COLO668 (cell line): ENCODE measurements at regions not wholly inside any gene's neighbourhood (a gene's known extent, or its start where the extent isn't known, plus 50 kb on each side); places are given as distances from the start of the nearest gene placed in this dataset.

Experiments used
- DNase-seq: peaks from one replicate; lab custom pipeline; 2025; ENCODE audit not compliant: unreplicated experiment; lab: John Stamatoyannopoulos, UW

GRCh38 chr13:99053636-99054233 lies 75.9 kb upstream of the DOCK9 start:
- DNase-seq: no peak

- DNase-seq: no peak
These were observed 77.4 kb upstream of the DOCK9 start for GRCh38 chr13:99055281-99055680.

- DNase-seq: no peak
These were observed 77.9 kb upstream of the DOCK9 start for GRCh38 chr13:99055735-99056134.

DNA sequence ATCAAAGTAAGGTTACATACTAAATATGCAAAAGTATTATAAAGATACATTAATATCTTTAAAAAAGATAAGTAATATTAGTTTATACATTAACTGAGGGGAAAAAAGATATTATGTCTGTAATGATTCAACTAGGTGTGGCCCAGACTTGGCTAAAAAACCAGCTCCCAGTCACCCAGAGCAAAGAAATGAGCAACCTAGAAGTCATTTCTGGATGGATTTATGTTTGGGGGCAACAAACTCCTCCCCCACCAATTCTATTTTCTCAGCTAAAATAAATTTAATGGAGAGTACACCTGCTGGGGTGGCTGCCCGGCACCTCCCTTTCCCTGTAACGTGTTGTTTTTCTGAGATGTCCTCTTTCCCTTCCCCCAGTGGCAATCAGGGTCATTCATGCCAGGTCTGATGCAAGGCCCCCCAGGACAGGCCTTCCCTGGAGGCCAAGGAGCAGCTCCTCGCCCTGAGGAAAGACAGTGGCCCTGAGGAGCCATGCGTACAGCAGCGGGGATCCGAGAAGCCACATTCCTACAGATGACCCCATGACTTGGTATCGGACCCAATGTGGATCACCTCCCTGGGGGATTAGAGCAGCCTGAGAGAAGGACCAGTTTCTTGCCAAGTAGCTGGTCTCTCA lies 78.6 kb upstream of the DOCK9 start:
- no peak for DNase-seq

GRCh38 chr13:99057310-99057975 lies 79.6 kb upstream of the DOCK9 start:
- DNase-seq: no peak

- no peak for DNase-seq
These were observed 80.9 kb upstream of the DOCK9 start for GRCh38 chr13:99058527-99059495.

DNA sequence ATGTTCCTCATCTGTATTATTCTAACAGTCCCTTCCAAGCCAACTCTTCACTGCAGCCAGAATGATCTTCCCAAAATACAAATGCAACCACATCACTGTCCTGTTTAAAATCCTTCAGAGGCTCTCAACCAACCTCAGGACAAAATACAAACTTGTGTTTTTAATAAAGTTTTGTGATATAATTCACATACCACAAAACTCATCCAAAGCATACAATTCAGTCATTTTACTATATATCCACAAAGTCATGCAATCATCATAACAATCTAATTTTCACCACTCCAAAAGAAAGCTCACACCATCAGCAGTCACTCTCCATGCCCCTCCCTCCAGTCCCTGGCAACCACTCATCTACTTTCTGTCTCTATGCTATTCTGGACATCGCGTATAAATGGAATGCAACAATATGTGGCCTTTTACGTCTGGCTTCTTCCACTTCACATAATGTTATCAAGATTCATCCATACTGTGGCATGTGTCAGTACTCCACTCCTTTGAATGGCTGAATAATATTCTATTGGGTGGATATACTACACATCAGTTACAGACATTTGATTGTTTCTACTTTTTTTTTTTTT lies 81.7 kb upstream of the DOCK9 start:
- no peak for DNase-seq

DNA sequence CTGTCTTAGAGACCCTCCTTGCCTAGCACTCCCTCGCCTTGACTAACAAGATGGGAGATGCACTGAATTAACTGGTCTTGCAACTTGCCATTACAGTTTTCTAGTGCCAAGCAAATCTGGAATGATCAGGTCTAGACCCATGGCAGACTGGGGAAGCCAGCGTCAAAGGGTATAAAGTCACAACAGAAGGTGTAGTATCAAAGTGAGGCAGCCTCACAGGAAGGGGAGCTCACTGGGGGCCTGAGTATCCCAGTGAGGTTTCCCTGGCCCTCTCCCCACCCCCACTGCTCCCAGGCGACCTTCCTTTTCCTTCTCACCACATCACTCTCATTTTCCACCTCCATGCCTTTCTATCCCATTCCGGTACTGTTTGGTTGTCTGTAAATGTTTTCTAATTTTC lies 83.5 kb upstream of the DOCK9 start:
- no peak for DNase-seq

GRCh38 chr13:99062593-99062992 lies 84.7 kb upstream of the DOCK9 start:
- DNase-seq: peak; percentile 53

GRCh38 chr13:99063178-99063577 lies 85.3 kb upstream of the DOCK9 start:
- DNase-seq: no peak

DNA sequence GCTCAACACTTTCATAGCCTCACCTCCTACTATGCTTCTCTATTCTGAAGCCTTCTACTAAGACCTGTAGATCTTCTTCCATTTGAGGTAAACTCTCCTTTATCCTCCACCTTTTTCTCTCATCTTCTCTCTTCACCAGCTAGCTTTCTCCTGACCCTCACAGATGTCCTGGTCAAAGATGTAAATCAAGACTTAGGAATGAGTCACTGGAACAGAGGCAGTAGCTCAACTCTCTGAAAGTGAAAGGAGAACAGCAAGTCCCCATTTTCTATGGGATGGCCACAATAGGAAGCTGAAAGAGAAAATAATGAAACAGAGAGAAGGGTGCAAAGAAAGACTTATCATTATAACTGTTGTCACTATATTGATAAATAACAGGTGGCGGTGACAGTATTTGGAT lies 86.1 kb upstream of the DOCK9 start:
- DNase-seq: no peak

- no peak for DNase-seq
These were observed 86.9 kb upstream of the DOCK9 start for GRCh38 chr13:99064624-99065234.

GRCh38 chr13:99065235-99066015 lies 87.6 kb upstream of the DOCK9 start:
- no peak for DNase-seq

- no peak for DNase-seq
These were observed 88.4 kb upstream of the DOCK9 start for GRCh38 chr13:99066219-99066618.

DNA sequence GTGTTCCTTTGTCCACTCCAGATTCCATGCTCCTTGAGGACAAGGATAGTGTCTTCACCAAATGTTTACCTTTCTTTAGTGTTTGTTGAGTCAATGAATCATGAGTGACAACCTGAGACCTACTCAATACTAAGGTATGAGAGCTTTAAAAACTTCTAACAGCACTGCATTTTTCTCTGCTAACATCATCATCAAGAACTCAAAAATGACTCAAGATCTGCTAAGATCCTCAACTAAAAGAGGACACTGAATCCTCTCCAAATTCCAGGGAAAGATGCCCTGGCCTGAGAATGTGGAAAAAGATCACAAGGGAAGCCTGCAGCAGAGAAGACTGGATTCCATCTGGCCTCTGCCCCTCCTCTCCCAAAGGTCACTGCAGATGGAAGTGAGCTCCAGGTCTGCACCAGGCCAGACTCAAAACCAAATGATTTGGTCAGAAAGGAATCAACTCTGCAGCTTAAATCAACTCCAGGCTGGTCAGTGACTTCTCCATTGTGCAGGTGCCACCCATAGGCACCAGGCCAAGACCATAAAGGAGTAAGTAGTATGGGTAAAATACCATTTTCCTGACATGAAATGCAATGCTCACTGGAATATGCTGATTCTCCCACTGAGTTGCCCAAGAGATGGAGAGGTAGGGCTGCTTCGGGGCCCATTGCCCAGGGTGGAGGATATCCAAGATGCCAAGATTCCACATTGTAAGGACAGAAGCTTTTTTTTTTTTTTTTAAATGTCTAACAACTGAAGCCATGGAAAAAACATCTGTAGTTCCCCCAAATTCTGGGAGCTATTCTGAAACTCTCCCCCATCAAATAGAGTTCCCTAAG lies 89.5 kb upstream of the DOCK9 start:
- DNase-seq: no peak

DNA sequence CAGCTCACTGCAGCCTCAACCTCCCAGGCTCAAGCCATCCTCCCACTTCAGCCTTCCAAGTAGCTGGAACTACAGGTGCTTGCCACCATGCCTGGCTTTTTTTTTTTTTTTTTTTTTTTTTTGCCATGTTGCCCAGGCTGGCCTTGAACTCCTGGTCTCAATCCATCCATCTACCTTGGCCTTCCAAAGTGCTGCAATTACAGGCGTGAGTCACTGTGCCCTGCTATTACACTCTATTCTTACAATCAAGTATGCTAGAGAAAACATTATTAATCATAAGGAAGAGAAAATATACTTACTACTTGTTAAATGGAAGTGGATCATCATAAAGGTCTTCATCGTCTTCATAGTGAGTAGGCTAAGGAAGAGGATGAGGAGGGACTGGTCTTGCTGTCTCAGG lies 93.3 kb upstream of the DOCK9 start:
- no peak for DNase-seq

GRCh38 chr13:99071666-99072065 lies 93.8 kb upstream of the DOCK9 start:
- no peak for DNase-seq

- no peak for DNase-seq
These were observed 94.5 kb upstream of the DOCK9 start for GRCh38 chr13:99072356-99072755.

- DNase-seq: no peak
These were observed 95.1 kb upstream of the DOCK9 start for GRCh38 chr13:99072941-99073340.
